H1 (cell line): ENCODE measurements at regions not wholly inside any gene's neighbourhood (a gene's known extent, or its start where the extent isn't known, plus 50 kb on each side); places are given as distances from the start of the nearest gene placed in this dataset.

Experiments used
- CTCF ChIA-PET: fragments of 300-600 bp; sonication (Branson Sonifier 250); formaldehyde crosslinking; loops from one replicate; lab custom pipeline; 2021; ENCODE audit not compliant: partially characterized antibody; lab: Charles Lee
- POLR2A ChIA-PET: fragments of 300-600 bp; sonication (Branson Sonifier 250); formaldehyde crosslinking; loops from one replicate; lab custom pipeline; 2021; ENCODE audit warnings: inconsistent platforms; ENCODE audit not compliant: partially characterized antibody; lab: Charles Lee
- DNase-seq, 2 experiments: peaks; one replicate each; pipeline versions ENCODE4 v3.0.0 to v3.0.0-alpha.2; 2010 to 2022; ENCODE audit warnings: low spot score in 2 of 2, low read depth in 1 of 2, mixed read lengths in 1 of 2
- FAIRE-seq: peaks from 2 replicates; lab custom pipeline; 2011; peaks lifted over from hg19 to GRCh38; lab: Jason Lieb, UNC
- H2AFZ ChIP-seq: 2 replicates; pipeline ENCODE4 v1.8.1; 2012; ENCODE audit warnings: low read length, inconsistent platforms
- H2AK5ac ChIP-seq: 2 replicates; pipeline ENCODE4 v1.6.1; 2013; ENCODE audit warnings: low read depth, low read length
- H2BK120ac ChIP-seq: replicated peaks from 2 replicates; pipeline ENCODE3; 2013; ENCODE audit warnings: low read depth, low read length, inconsistent platforms
- H2BK12ac ChIP-seq: 2 replicates; pipeline ENCODE4 v1.6.1; 2013; ENCODE audit warnings: low read depth, low read length
- H2BK15ac ChIP-seq: 2 replicates; pipeline ENCODE4 v1.6.1; 2013; ENCODE audit warnings: low read length
- H2BK20ac ChIP-seq: 2 replicates; pipeline ENCODE4 v1.6.1; 2013; ENCODE audit warnings: low read length
- H2BK5ac ChIP-seq: 2 replicates; pipeline ENCODE4 v1.6.1; 2013; ENCODE audit warnings: low read depth, low read length
- H3K14ac ChIP-seq: 2 replicates; pipeline ENCODE4 v1.6.1; 2013; ENCODE audit warnings: inconsistent platforms; ENCODE audit not compliant: insufficient read length
- H3K18ac ChIP-seq: 2 replicates; pipeline ENCODE4 v1.6.1; 2013; ENCODE audit warnings: low read length; ENCODE audit errors: extremely low read depth
- H3K23ac ChIP-seq: 2 replicates; pipeline ENCODE4 v1.6.1; 2013; ENCODE audit warnings: inconsistent platforms; ENCODE audit not compliant: insufficient read length
- H3K23me2 ChIP-seq: 2 replicates; pipeline ENCODE4 v1.6.1; 2013; ENCODE audit warnings: low read depth, low read length
- H3K27ac ChIP-seq: 2 replicates; pipeline ENCODE4 v1.6.1; 2011; ENCODE audit warnings: low read depth, low read length, inconsistent platforms
- H3K27me3 ChIP-seq, 4 experiments: replicated peaks in 1 of 4; 1 replicate in 1 of 4; 2 replicates in 3 of 4; pipeline versions ENCODE4 v1.6.1 to v1.8.1; 2011 to 2013; ENCODE audit warnings: low read length in 3 of 4, mild to moderate bottlenecking in 3 of 4, inconsistent platforms in 2 of 4, mixed read lengths in 2 of 4, moderate library complexity in 1 of 4; ENCODE audit not compliant: control insufficient read depth in 3 of 4, insufficient read depth in 3 of 4; ENCODE audit errors: extremely low read depth in 1 of 4
- H3K36me3 ChIP-seq, 4 experiments: 2 replicates each; pipeline versions ENCODE4 v1.6.1 to v1.8.1; 2011 to 2013; ENCODE audit warnings: mild to moderate bottlenecking in 4 of 4, low read length in 3 of 4, moderate library complexity in 2 of 4, control low read depth in 1 of 4, inconsistent platforms in 1 of 4; ENCODE audit not compliant: insufficient read depth in 4 of 4, control insufficient read depth in 2 of 4
- H3K4ac ChIP-seq: replicated peaks from 2 replicates; pipeline ENCODE3; 2013; ENCODE audit warnings: low read length, low read depth, mixed read lengths, inconsistent platforms; ENCODE audit not compliant: insufficient read length
- H3K4me1 ChIP-seq, 4 experiments: replicated peaks in 1 of 4; 1 replicate in 1 of 4; 2 replicates in 3 of 4; pipeline versions ENCODE4 v1.6.1 to v1.8.1; 2011 to 2013; ENCODE audit warnings: low read length in 3 of 4, inconsistent platforms in 2 of 4, mixed read lengths in 1 of 4; ENCODE audit not compliant: insufficient read depth in 4 of 4, control insufficient read depth in 3 of 4
- H3K4me2 ChIP-seq, 2 experiments: 2 replicates each; pipeline versions ENCODE4 v1.6.1 to v1.8.1; 2011 to 2013; ENCODE audit warnings: low read depth in 2 of 2, low read length in 2 of 2, control low read depth in 1 of 2, inconsistent platforms in 1 of 2, mild to moderate bottlenecking in 1 of 2; ENCODE audit not compliant: insufficient read depth in 1 of 2
- H3K4me3 ChIP-seq, 4 experiments: fragments of 200-600, 300-600 bp in 1 of 4; sonication (generic), shearing (Covaris generic), sonication (Bioruptor Twin) in 1 of 4; 2 replicates each; pipeline versions ENCODE4 v1.5.1 to v1.8.1; 2011 to 2016; ENCODE audit warnings: low read length in 4 of 4, low read depth in 3 of 4, control low read depth in 2 of 4, inconsistent platforms in 2 of 4, mild to moderate bottlenecking in 2 of 4, mixed read lengths in 1 of 4, moderate library complexity in 1 of 4; ENCODE audit not compliant: insufficient read depth in 2 of 4; ENCODE audit errors: extremely low read depth in 1 of 4
- H3K56ac ChIP-seq: replicated peaks from 2 replicates; pipeline ENCODE3; 2013; ENCODE audit warnings: low read depth, mild to moderate bottlenecking, mixed read lengths, low read length, inconsistent platforms; ENCODE audit not compliant: insufficient read length
- H3K79me1 ChIP-seq: 2 replicates; pipeline ENCODE4 v1.6.1; 2013; ENCODE audit warnings: low read depth, low read length, control low read depth
- H3K79me2 ChIP-seq, 2 experiments: 2 replicates each; pipeline versions ENCODE4 v1.6.1 to v1.8.1; 2012 to 2013; ENCODE audit warnings: low read length in 2 of 2, mild to moderate bottlenecking in 2 of 2, inconsistent platforms in 1 of 2; ENCODE audit not compliant: insufficient read depth in 2 of 2, control insufficient read depth in 1 of 2
- H3K9ac ChIP-seq, 4 experiments: replicated peaks in 1 of 4; 1 replicate in 1 of 4; 2 replicates in 3 of 4; pipeline versions ENCODE4 v1.6.1 to v1.8.1; 2011 to 2013; ENCODE audit warnings: low read depth in 3 of 4, low read length in 3 of 4, control low read depth in 2 of 4, mild to moderate bottlenecking in 2 of 4, moderate library complexity in 2 of 4, inconsistent platforms in 1 of 4; ENCODE audit errors: extremely low read depth in 1 of 4
- H3K9me3 ChIP-seq, 2 experiments: 2 replicates each; pipeline versions ENCODE4 v1.6.1 to v1.8.1; 2012 to 2013; ENCODE audit warnings: mild to moderate bottlenecking in 2 of 2, moderate library complexity in 2 of 2, control low read depth in 1 of 2, inconsistent platforms in 1 of 2, low read depth in 1 of 2, low read length in 1 of 2, mixed read lengths in 1 of 2; ENCODE audit not compliant: insufficient read depth in 2 of 2
- H4K20me1 ChIP-seq, 2 experiments: replicated peaks in 1 of 2; 2 replicates each; pipeline versions ENCODE3 to v1.8.1; 2011 to 2013; ENCODE audit warnings: inconsistent platforms in 2 of 2, low read length in 2 of 2, mild to moderate bottlenecking in 1 of 2; ENCODE audit not compliant: insufficient read depth in 2 of 2, control insufficient read depth in 1 of 2
- H4K5ac ChIP-seq: 2 replicates; pipeline ENCODE4 v1.6.1; 2013; ENCODE audit warnings: low read length, low read depth, mixed read lengths, inconsistent platforms; ENCODE audit not compliant: insufficient read length
- H4K8ac ChIP-seq: 2 replicates; pipeline ENCODE4 v1.8.0; 2013; ENCODE audit warnings: mild to moderate bottlenecking, moderate library complexity, low read length, inconsistent platforms; ENCODE audit not compliant: insufficient read depth; ENCODE audit errors: extremely low read depth
- H4K91ac ChIP-seq: replicated peaks from 2 replicates; pipeline ENCODE3; 2013; ENCODE audit warnings: low read length, mixed read lengths, inconsistent platforms; ENCODE audit not compliant: insufficient read length
- BACH1 ChIP-seq: IDR thresholded peaks from 2 replicates; pipeline ENCODE4 v1.6.1; 2012; ENCODE audit warnings: low read length, improper control_type of control experiment
- CHD2 ChIP-seq: IDR thresholded peaks from 2 replicates; pipeline ENCODE4 v1.6.1; 2012; ENCODE audit warnings: low read length, improper control_type of control experiment
- CTCF ChIP-seq, 3 experiments: IDR thresholded peaks; 1 replicate in 2 of 3; 2 replicates in 1 of 3; pipeline versions ENCODE4 v1.5.1 to v1.6.1; 2011; ENCODE audit warnings: low read length in 3 of 3, mild to moderate bottlenecking in 3 of 3, inconsistent platforms in 2 of 3, low read depth in 1 of 3, moderate library complexity in 1 of 3; ENCODE audit not compliant: insufficient read depth in 1 of 3; ENCODE audit errors: control extremely low read depth in 1 of 3
- EGR1 ChIP-seq: IDR thresholded peaks from 2 replicates; pipeline ENCODE4 v1.6.1; 2011; ENCODE audit warnings: low read depth, low read length, borderline replicate concordance
- GABPA ChIP-seq: IDR thresholded peaks from 2 replicates; pipeline ENCODE4 v1.6.1; 2011; ENCODE audit warnings: mild to moderate bottlenecking, low read length, moderate library complexity, borderline replicate concordance; ENCODE audit not compliant: insufficient read depth
- GTF2F1 ChIP-seq: IDR thresholded peaks from 2 replicates; pipeline ENCODE4 v1.6.1; 2012; ENCODE audit warnings: low read depth, low read length, improper control_type of control experiment, borderline replicate concordance
- MAX ChIP-seq: IDR thresholded peaks from 2 replicates; pipeline ENCODE4 v1.6.1; 2012; ENCODE audit warnings: inconsistent platforms
- RFX5 ChIP-seq: IDR thresholded peaks from 2 replicates; pipeline ENCODE4 v1.6.1; 2011; ENCODE audit warnings: low read depth, low read length, improper control_type of control experiment, borderline replicate concordance
- RXRA ChIP-seq: IDR thresholded peaks from 2 replicates; pipeline ENCODE4 v1.6.1; 2011; ENCODE audit warnings: low read depth, mild to moderate bottlenecking, low read length, moderate library complexity; ENCODE audit not compliant: insufficient read depth
- TAF1 ChIP-seq: IDR thresholded peaks from 2 replicates; pipeline ENCODE4 v1.6.1; 2011; ENCODE audit warnings: mild to moderate bottlenecking, low read depth, low read length
- TBP ChIP-seq: IDR thresholded peaks from 2 replicates; pipeline ENCODE4 v1.6.1; 2011; ENCODE audit warnings: low read depth, low read length, improper control_type of control experiment
- TEAD4 ChIP-seq: IDR thresholded peaks from 2 replicates; pipeline ENCODE4 v1.6.1; 2012; ENCODE audit warnings: low read depth, low read length, inconsistent platforms, mixed read lengths
- WGBS, 2 experiments: shearing (Covaris generic) in 1 of 2; methylation state at CpG; one replicate each; pipeline versions ENCODE4 v1.1.6 to v1.1.7; 2013 to 2015; ENCODE audit warnings: low lambda C conversion rate in 2 of 2, mixed read lengths in 2 of 2, inconsistent platforms in 1 of 2, low coverage in 1 of 2, missing lambda C conversion rate in 1 of 2; ENCODE audit not compliant: insufficient replicate concordance in 2 of 2, insufficient coverage in 1 of 2, insufficient read length in 1 of 2; ENCODE audit errors: extremely low coverage in 1 of 2, missing lambda C conversion rate in 1 of 2; 5-methylcytosine and 5-hydroxymethylcytosine counted together

- no peak overlapping the region for H3K9ac ChIP-seq
- no peak overlapping the region for H3K4me3 ChIP-seq
- no peak overlapping the region for H2BK5ac ChIP-seq
- no peaks in the 10 kb centered on the region for H3K27me3 ChIP-seq
- no peaks in the 10 kb centered on the region for H4K20me1 ChIP-seq
- H2AK5ac ChIP-seq = no peak overlapping the region
- no peak overlapping the region for H2AFZ ChIP-seq
- ChIA-PET POLR2A (no interaction called here), CTCF (no interaction called here)
- H3K14ac ChIP-seq = no peak overlapping the region
- peaks cover 0 to 4% (median 0%) of the 10 kb centered on the region in 4 experiments; a peak in 1 of 7 replicates for H3K4me1 ChIP-seq
- no peaks in the 10 kb centered on the region; a peak in 1 of 4 replicates for H3K9me3 ChIP-seq
- no peaks in the 10 kb centered on the region for H3K79me1 ChIP-seq
- no peak overlapping the region for H4K91ac ChIP-seq
- H3K27ac ChIP-seq = no peak overlapping the region
- no peak overlapping the region for H4K8ac ChIP-seq
- H2BK12ac ChIP-seq = no peak overlapping the region
- no peak overlapping the region for H3K23ac ChIP-seq
- no peak overlapping the region for H2BK20ac ChIP-seq
- no peaks in the 10 kb centered on the region; the same call in 1 of the 2 replicates for H3K23me2 ChIP-seq
- H3K4me2 ChIP-seq = peak overlapping the region; percentile 7 to 17; a peak in 1 of 4 replicates
- FAIRE-seq = no peak
- DNase-seq = no peak
- no peak overlapping the region for H2BK120ac ChIP-seq
- WGBS, 2 experiments = 44% methylated on average over 1 of the region's 1 CpG; no CpG with 5 or more reads in 1 of the 2 experiments
- no peaks in the 10 kb centered on the region for H3K79me2 ChIP-seq
- no peak overlapping the region for H2BK15ac ChIP-seq
- no peaks in the 10 kb centered on the region for H3K36me3 ChIP-seq
- no peak overlapping the region for H3K4ac ChIP-seq
- H3K18ac ChIP-seq = no peak overlapping the region
- no peak overlapping the region for H3K56ac ChIP-seq
- H4K5ac ChIP-seq = no peak overlapping the region
- TF ChIP-seq BACH1 (no peak), CHD2 (no peak), TAF1 (no peak), CTCF (IDR thresholded peaks at IDR 0.05; ENCODE audit: control extremely low read depth in 1 of 3, insufficient read depth in 1 of 3, low read depth in 1 of 3, low read length in 3 of 3) (no peak), GTF2F1 (no peak), TBP (no peak), EGR1 (no peak), MAX (no peak), RXRA (no peak), GABPA (no peak), TEAD4 (no peak), RFX5 (no peak)
Measured at GRCh38 chr12:86774841-86775388, 518.7 kb upstream of the MGAT4C start.
